Stomach (tissue), 8 donors: ENCODE measurements at regions not wholly inside any gene's neighbourhood (a gene's known extent, or its start where the extent isn't known, plus 50 kb on each side); places are given as distances from the start of the nearest gene placed in this dataset.

Source experiments
- DNase-seq, 2 donors: peaks; one replicate each; pipeline versions ENCODE4 v3.0.0 to v3.0.0-alpha.2; 2013 to 2019
- H3K27ac ChIP-seq, 5 donors: fragments of 200-600 bp in 4 of 5; sonication (generic) in 4 of 5; one replicate each; pipeline ENCODE4 v1.5.1; 2013 to 2019; ENCODE audit warnings: mild to moderate bottlenecking in 1 of 5, moderate library complexity in 1 of 5
- H3K27me3 ChIP-seq, 3 donors: fragments of 200-600 bp; sonication (generic); one replicate each; pipeline ENCODE4 v1.5.1; 2017 to 2019; ENCODE audit warnings: mixed run types in 1 of 3
- H3K36me3 ChIP-seq, 4 donors: fragments of 200-600 bp; sonication (generic); 1 replicate in 3 of 4; 2 replicates in 1 of 4; pipeline ENCODE4 v1.5.1; 2016 to 2019
- H3K4me1 ChIP-seq, 4 donors: fragments of 200-600 bp; sonication (generic); one replicate each; pipeline ENCODE4 v1.5.1; 2016 to 2019
- H3K4me3 ChIP-seq, 4 donors: fragments of 200-600 bp; sonication (generic) in 3 of 4; one replicate each; pipeline ENCODE4 v1.5.1; 2016 to 2019; ENCODE audit warnings: mild to moderate bottlenecking in 1 of 4
- H3K9me3 ChIP-seq, 4 donors: fragments of 200-600 bp; sonication (generic); one replicate each; pipeline ENCODE4 v1.5.1; 2016 to 2019
- CTCF ChIP-seq, 7 experiments: fragments of 450-650 bp in 4 of 7; fragments of 200-600 bp in 3 of 7; sonication (generic) in 3 of 7; IDR thresholded peaks; one replicate each; pipeline ENCODE4 v1.5.1; 2016 to 2019; ENCODE audit warnings: antibody characterized with exemption in 7 of 7, control low read depth in 2 of 7, mild to moderate bottlenecking in 1 of 7
- EP300 ChIP-seq: sonication (generic); formaldehyde crosslinking; IDR thresholded peaks from one replicate; pipeline ENCODE4 v1.6.1; 2017; ENCODE audit warnings: antibody characterized with exemption
- POLR2A ChIP-seq, 4 donors: fragments of 450-650 bp; IDR thresholded peaks; one replicate each; pipeline ENCODE4 v1.6.1; 2016; ENCODE audit warnings: antibody characterized with exemption in 4 of 4, control low read depth in 2 of 4, mild to moderate bottlenecking in 1 of 4, moderate library complexity in 1 of 4
- POLR2AphosphoS5 ChIP-seq, 3 donors: sonication (generic); formaldehyde crosslinking; IDR thresholded peaks; one replicate each; pipeline ENCODE4 v1.6.1; 2016; ENCODE audit warnings: antibody characterized with exemption in 3 of 3
- WGBS, 5 donors: extraction: QIAGEN DNeasy Blood & Tissue Kit in 3 of 5; methylation state at CpG; one replicate each; pipeline versions ENCODE4 v1.1.5 to v1.1.7; 2013 to 2018; 5-methylcytosine and 5-hydroxymethylcytosine counted together
- intact Hi-C: fragments of 100-400 bp; cut with DNase I; formaldehyde crosslinking; loops from one replicate; pipeline ENCODE4 v1.15.1; 2023; ENCODE audit warnings: low total_unique reads
- donor health status: healthy with polysubstance abuse.
- donor health status: Bipolar disorder and iron deficiency.
- donor health status: healthy.

- Histone ChIP-seq H3K36me3 (no peaks in the 10 kb centered on the region), H3K9me3 (no peaks in the 10 kb centered on the region), H3K27ac (no peak overlapping the region), H3K4me1 (no peaks in the 10 kb centered on the region), H3K4me3 (no peak overlapping the region), H3K27me3 (no peaks in the 10 kb centered on the region)
- DNase-seq: no peak
- TF ChIP-seq EP300 (no peak), CTCF (IDR thresholded peaks at IDR 0.05) (no peak), POLR2AphosphoS5 (IDR thresholded peaks at IDR 0.05) (no peak), POLR2A (IDR thresholded peaks at IDR 0.05) (no peak)
- 83 to 88% (median 86%) methylated on average over 2 of the region's 2 CpGs for WGBS, 5 donors
- intact Hi-C loops: no loop called here
Measured at GRCh38 chr4:178427663-178428062, 985.4 kb upstream of the AGA start.

GRCh38 chr4:178448372-178449035 lies 1006.3 kb upstream of the AGA start:
- Histone ChIP-seq H3K9me3 (no peaks in the 10 kb centered on the region), H3K36me3 (no peaks in the 10 kb centered on the region), H3K27ac (no peak overlapping the region), H3K4me1 (no peaks in the 10 kb centered on the region), H3K4me3 (no peak overlapping the region), H3K27me3 (no peaks in the 10 kb centered on the region)
- 77 to 91% (median 85%) methylated on average over 2 of the region's 2 CpGs for WGBS, 5 donors
- TF ChIP-seq CTCF (IDR thresholded peaks at IDR 0.05) (no peak), EP300 (no peak), POLR2AphosphoS5 (IDR thresholded peaks at IDR 0.05) (no peak)
- DNase-seq: no peak
- intact Hi-C loops: no loop called here

GRCh38 chr4:178450614-178451013 lies 1008.4 kb upstream of the AGA start:
- no peak overlapping the region for H3K27ac ChIP-seq
- DNase-seq: no peak
- no peaks in the 10 kb centered on the region for H3K36me3 ChIP-seq
- no peaks in the 10 kb centered on the region for H3K9me3 ChIP-seq
- H3K4me3 ChIP-seq: no peak overlapping the region
- no peaks in the 10 kb centered on the region for H3K4me1 ChIP-seq
- WGBS, 5 donors: 74 to 82% (median 81%) methylated on average over 3 of the region's 3 CpGs
- no peak for TF ChIP-seq EP300
- TF ChIP-seq POLR2AphosphoS5 (IDR thresholded peaks at IDR 0.05): no peak
- TF ChIP-seq POLR2A (IDR thresholded peaks at IDR 0.05): no peak
- no peak for TF ChIP-seq CTCF (IDR thresholded peaks at IDR 0.05)
- intact Hi-C loops: no loop called here
- H3K27me3 ChIP-seq: no peaks in the 10 kb centered on the region

- WGBS, 5 donors: 67 to 82% (median 79%) methylated on average over 4 of the region's 4 CpGs
- intact Hi-C loops: no loop called here
- no peak overlapping the region for H3K27ac ChIP-seq
- no peaks in the 10 kb centered on the region for H3K27me3 ChIP-seq
- H3K4me1 ChIP-seq: no peaks in the 10 kb centered on the region
- DNase-seq: no peak
- no peaks in the 10 kb centered on the region for H3K9me3 ChIP-seq
- H3K4me3 ChIP-seq: no peak overlapping the region
- no peaks in the 10 kb centered on the region for H3K36me3 ChIP-seq
- TF ChIP-seq CTCF (IDR thresholded peaks at IDR 0.05): no peak
- TF ChIP-seq POLR2A (IDR thresholded peaks at IDR 0.05): no peak
- no peak for TF ChIP-seq POLR2AphosphoS5 (IDR thresholded peaks at IDR 0.05)
- TF ChIP-seq EP300: no peak
Measured at GRCh38 chr4:178453057-178453456, 1010.8 kb upstream of the AGA start.
